ENCODE measurements at regions not wholly inside any gene's neighbourhood (a gene's known extent, or its start where the extent isn't known, plus 50 kb on each side); places are given as distances from the start of the nearest gene placed in this dataset.

DNA sequence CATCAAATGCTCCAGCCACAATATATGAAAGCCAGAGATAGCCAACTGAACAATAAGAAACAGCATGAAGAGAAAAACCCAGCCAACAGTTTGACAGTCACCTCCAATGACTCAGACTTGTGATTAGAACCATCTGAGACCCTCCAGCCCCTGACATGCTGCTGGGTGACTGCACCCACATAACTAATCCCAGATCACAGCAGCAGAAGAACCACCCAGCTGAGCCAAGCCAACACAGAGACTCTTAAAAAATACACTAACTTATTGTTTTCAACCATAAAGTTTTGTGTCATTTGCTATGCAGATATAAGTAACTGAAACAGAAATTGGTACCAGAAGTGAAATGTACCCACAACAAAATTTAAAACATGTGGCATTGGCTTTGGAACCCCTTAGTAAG is 314.3 kb upstream of the DYNLRB2 start:
- TF ChIP-seq, protein P1, sequence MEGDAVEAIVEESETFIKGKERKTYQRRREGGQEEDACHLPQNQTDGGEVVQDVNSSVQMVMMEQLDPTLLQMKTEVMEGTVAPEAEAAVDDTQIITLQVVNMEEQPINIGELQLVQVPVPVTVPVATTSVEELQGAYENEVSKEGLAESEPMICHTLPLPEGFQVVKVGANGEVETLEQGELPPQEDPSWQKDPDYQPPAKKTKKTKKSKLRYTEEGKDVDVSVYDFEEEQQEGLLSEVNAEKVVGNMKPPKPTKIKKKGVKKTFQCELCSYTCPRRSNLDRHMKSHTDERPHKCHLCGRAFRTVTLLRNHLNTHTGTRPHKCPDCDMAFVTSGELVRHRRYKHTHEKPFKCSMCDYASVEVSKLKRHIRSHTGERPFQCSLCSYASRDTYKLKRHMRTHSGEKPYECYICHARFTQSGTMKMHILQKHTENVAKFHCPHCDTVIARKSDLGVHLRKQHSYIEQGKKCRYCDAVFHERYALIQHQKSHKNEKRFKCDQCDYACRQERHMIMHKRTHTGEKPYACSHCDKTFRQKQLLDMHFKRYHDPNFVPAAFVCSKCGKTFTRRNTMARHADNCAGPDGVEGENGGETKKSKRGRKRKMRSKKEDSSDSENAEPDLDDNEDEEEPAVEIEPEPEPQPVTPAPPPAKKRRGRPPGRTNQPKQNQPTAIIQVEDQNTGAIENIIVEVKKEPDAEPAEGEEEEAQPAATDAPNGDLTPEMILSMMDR (IDR thresholded peaks at IDR 0.05), result no peak
- TF ChIP-seq POLR2AphosphoS5 (IDR thresholded peaks at IDR 0.05), result no peak
- TF ChIP-seq POLR2A (IDR thresholded peaks at IDR 0.05), result no peak
- no peak for TF ChIP-seq EP300 (IDR thresholded peaks at IDR 0.05)
